Activated CD8-positive, alpha-beta T cell treated with anti-CD3 and anti-CD28 coated beads, Interleukin-2, amount 10 ng/mL, durations not matched to agents 7 days and 5 days (primary cell): ENCODE measurements at regions not wholly inside any gene's neighbourhood (a gene's known extent, or its start where the extent isn't known, plus 50 kb on each side); places are given as distances from the start of the nearest gene placed in this dataset.
A peak's percentile ranks its signal among the peaks of the same experiment; 100 is the strongest.

Experiments
- ATAC-seq: fragments of 150-1000 bp; cut with Tn5 transposase; one replicate; pipeline ENCODE4 v1.10.0; 2021; ENCODE audit warnings: moderate library complexity
- CTCF ChIA-PET: fragments of 350-600 bp; sonication (Branson Sonifier 250); formaldehyde crosslinking; loops from one replicate; lab custom pipeline; 2021; ENCODE audit warnings: antibody characterized with exemption; lab: Charles Lee
- POLR2A ChIA-PET: fragments of 350-600 bp; sonication (Branson Sonifier 250); formaldehyde crosslinking; loops from one replicate; lab custom pipeline; 2021; ENCODE audit warnings: antibody characterized with exemption; lab: Charles Lee
- DNase-seq: peaks from one replicate; pipeline ENCODE4 v3.0.0-alpha.2; 2020
- H3K27ac Mint-ChIP-seq: one replicate; pipeline ENCODE4 v1.8.0; 2021; ENCODE audit warnings: mild to moderate bottlenecking, mixed read lengths
- H3K27me3 Mint-ChIP-seq: one replicate; pipeline ENCODE4 v1.8.0; 2021; ENCODE audit warnings: low read depth, mixed read lengths
- H3K36me3 Mint-ChIP-seq: one replicate; pipeline ENCODE4 v1.8.0; 2021; ENCODE audit warnings: low read depth, mixed read lengths
- H3K4me1 Mint-ChIP-seq: one replicate; pipeline ENCODE4 v1.8.0; 2021; ENCODE audit warnings: low read depth, mixed read lengths
- H3K4me3 Mint-ChIP-seq: one replicate; pipeline ENCODE4 v1.8.0; 2021; ENCODE audit warnings: mild to moderate bottlenecking, mixed read lengths
- H3K9me3 Mint-ChIP-seq: one replicate; pipeline ENCODE4 v1.8.0; 2022; ENCODE audit warnings: mixed read lengths; ENCODE audit not compliant: insufficient read depth

DNA sequence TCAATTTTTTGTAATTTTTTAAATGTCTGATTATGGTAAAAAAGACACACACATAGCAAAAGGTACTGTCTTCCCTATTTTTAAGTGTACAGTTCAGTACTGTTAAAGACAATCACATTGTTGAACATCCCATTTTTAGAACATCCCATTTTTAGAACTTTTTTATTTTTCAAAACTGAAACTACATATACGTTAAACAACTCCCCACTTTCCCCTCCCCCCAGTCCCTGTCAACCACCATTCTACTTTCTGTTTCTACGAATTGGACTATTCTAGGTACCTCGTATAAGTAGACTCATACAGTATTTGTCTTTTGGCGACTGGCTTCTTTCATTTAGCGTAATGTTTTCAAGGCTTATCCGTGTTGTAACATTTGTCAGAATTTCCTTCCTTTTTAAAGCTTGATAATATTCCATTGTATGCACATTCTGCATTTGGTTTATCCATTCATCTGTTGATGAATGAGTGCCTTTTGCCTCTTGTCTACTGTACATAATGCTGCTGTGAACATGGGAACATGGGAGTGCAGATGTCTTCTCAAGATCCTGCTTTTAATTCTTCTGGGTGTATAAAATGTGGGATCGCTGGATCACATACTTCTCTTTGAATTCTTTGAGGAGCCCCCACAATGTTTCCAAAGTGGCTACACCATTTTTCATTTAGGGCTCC, 154.0 kb downstream of the PIK3R1 start:
- peaks cover 17% of the 10 kb centered on the region for H3K36me3 Mint-ChIP-seq
- DNase-seq (peak; percentile 86), ATAC-seq (peak; percentile 89)
- no peaks in the 10 kb centered on the region for H3K27me3 Mint-ChIP-seq
- H3K9me3 Mint-ChIP-seq: peaks cover 3% of the 10 kb centered on the region
- H3K27ac Mint-ChIP-seq: peak overlapping the region; percentile 87
- CTCF ChIA-PET: interaction anchor here (1.2 to 1.8 kb wide), 5 partner anchors 9 to 83 kb away, joined by 3 to 8 read pairs (median 4); no protein-coding TSS in a partner anchor
- POLR2A ChIA-PET: interaction anchor here (0.6 to 1.9 kb wide), 6 partner anchors 9 to 375 kb away, joined by 3 to 8 read pairs (median 4); no protein-coding TSS in a partner anchor
- peak overlapping the region; percentile 63 for H3K4me3 Mint-ChIP-seq
- H3K4me1 Mint-ChIP-seq: peaks cover 48% of the 10 kb centered on the region

DNA sequence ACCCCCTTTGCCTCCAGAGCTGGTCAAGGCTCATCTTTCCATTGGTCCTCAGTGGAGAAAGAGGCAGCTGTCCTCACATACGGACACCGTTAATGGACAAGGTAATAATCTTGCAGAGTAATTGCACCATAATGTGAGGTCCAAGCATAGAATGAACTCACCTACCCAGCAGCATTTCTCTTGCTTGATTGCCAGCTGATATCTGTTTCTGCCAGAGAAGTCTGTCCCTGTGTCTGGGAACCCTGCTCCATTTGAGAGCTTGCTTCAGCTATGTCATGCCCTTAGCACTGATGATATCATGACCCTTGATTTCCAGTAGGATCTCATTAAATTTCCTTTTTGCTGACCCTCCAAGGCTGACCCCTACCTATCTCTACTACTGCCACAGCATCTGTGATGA, 154.6 kb downstream of the PIK3R1 start:
- H3K36me3 Mint-ChIP-seq: peaks cover 18% of the 10 kb centered on the region
- H3K27ac Mint-ChIP-seq: peak overlapping the region; percentile 87
- H3K9me3 Mint-ChIP-seq: peaks cover 3% of the 10 kb centered on the region
- POLR2A ChIA-PET: interaction anchor here (0.6 to 1.9 kb wide), 4 partner anchors 8 to 90 kb away, joined by 3 to 8 read pairs (median 3); no protein-coding TSS in a partner anchor
- peaks cover 51% of the 10 kb centered on the region for H3K4me1 Mint-ChIP-seq
- ATAC-seq (no peak), DNase-seq (no peak)
- peak overlapping the region; percentile 63 for H3K4me3 Mint-ChIP-seq
- CTCF ChIA-PET: interaction anchor here (0.6 to 1.8 kb wide), 7 partner anchors 8 to 84 kb away, joined by 3 to 8 read pairs (median 3); no protein-coding TSS in a partner anchor
- peaks cover 2% of the 10 kb centered on the region for H3K27me3 Mint-ChIP-seq

DNA sequence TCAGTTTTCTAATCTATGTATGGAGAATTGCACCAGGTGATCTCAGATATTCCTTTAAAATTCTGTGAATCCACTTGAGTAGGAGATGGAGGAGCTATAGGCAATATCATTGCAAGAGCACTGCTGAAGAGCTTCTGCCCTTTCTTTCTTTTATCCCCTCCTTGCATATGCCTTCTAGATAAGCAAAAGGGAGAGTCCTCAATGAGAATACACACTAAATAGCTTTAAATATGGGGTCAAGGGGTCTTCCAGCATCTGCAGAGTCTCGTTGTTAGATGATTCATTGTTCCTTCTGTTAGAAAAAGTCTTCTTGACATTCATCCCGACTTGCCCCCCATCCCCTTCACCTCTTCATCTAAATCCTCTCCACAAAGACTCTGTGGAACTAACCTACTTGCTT, 156.1 kb downstream of the PIK3R1 start:
- CTCF ChIA-PET: interaction anchor here (1.0 to 1.6 kb wide), 3 partner anchors 28 to 91 kb away, joined by 3 read pairs; no protein-coding TSS in a partner anchor
- H3K27me3 Mint-ChIP-seq: peaks cover 3% of the 10 kb centered on the region
- H3K27ac Mint-ChIP-seq: no peak overlapping the region
- POLR2A ChIA-PET: no interaction called here
- H3K9me3 Mint-ChIP-seq: peaks cover 3% of the 10 kb centered on the region
- peaks cover 51% of the 10 kb centered on the region for H3K4me1 Mint-ChIP-seq
- DNase-seq (no peak), ATAC-seq (no peak)
- H3K4me3 Mint-ChIP-seq: no peak overlapping the region
- peaks cover 19% of the 10 kb centered on the region for H3K36me3 Mint-ChIP-seq

DNA sequence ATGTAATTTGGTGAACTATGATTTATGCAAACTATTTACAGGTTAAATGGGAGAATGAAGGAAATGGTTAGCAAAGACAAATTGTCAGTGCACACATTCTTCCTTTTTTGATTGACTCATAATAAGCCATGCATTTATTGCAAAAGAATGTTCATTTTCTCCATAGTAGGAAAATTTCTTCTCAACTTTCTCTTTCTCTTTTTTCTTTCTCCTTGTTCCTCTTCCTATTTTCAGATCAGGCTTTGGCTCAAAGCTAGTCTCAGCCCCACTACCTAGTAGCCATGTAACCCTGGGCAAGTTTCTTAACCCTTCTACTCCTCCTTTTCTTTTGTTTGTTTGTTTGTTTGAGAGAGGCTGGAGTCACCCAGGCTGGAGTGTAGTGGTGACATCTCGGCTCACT, 156.6 kb downstream of the PIK3R1 start:
- Mint-ChIP-seq H3K36me3 (peaks cover 19% of the 10 kb centered on the region), H3K4me3 (no peak overlapping the region), H3K27ac (no peak overlapping the region), H3K4me1 (peaks cover 57% of the 10 kb centered on the region), H3K27me3 (peaks cover 3% of the 10 kb centered on the region), H3K9me3 (peaks cover 3% of the 10 kb centered on the region)
- DNase-seq (no peak), ATAC-seq (no peak)
- ChIA-PET CTCF (interaction anchor here (1.0 to 1.6 kb wide), 3 partner anchors 29 to 92 kb away, joined by 3 read pairs; no protein-coding TSS in a partner anchor), POLR2A (no interaction called here)

DNA sequence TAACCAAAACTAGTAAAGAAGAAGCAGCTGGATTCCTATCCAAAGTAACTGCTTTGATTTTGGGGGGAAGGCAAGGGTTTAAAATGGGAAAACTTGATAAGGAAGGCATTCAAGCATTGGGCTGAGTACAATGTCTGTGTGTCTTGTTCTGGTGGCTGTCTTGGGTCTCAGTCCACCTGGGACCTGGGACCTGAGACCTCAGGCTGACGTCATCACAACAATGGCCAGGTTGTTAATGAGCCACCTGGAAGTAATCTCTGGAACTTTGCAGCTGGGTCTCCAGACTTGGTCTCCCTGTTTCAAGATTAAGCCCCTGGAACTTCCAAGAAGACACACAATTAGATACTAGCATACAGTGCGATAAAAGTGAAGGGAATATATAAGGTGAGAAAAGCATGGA, 157.5 kb downstream of the PIK3R1 start:
- H3K4me1 Mint-ChIP-seq: peaks cover 61% of the 10 kb centered on the region
- no peak overlapping the region for H3K27ac Mint-ChIP-seq
- ChIA-PET CTCF (no interaction called here), POLR2A (no interaction called here)
- peaks cover 19% of the 10 kb centered on the region for H3K36me3 Mint-ChIP-seq
- ATAC-seq (no peak), DNase-seq (no peak)
- peaks cover 3% of the 10 kb centered on the region for H3K27me3 Mint-ChIP-seq
- H3K4me3 Mint-ChIP-seq: no peak overlapping the region
- H3K9me3 Mint-ChIP-seq: peaks cover 3% of the 10 kb centered on the region

DNA sequence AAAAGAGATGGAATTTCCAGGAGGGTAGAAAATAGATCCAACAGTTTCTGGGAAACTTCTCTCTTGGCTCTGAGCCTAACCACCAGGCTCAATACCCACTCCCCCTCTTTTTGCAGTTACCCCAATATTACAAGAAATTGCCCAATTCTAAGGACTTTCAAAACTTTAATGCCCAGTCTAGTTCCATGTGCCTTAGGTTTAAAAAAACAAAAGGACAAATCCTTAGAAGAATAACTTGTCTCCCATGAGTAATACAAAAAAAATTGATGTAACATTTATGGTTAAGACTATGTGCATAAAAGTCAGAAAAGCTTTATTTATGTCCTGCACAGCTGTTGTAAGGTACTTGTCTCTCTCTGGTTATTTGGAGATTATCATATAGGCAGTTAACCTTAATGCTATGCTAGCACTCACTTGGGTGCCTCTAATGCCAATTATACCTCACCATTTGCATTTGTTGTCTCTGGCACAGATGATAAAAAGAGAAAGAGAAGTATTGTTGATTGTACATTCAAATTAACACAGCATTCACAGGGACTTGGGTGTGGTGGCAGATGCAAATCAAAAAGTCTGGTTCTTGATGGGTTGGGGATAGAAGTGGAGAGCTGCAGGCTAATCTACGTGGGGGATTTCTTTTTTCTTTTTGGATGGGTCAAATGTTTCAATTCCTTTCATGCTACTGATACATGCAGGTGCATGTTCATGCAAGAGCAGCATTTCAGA, 159.4 kb downstream of the PIK3R1 start:
- DNase-seq: no peak
- CTCF ChIA-PET: interaction anchor here (1.8 to 4.0 kb wide), 2 partner anchors 84 to 88 kb away, joined by 4 to 25 read pairs; no protein-coding TSS in a partner anchor
- H3K9me3 Mint-ChIP-seq: peaks cover 3% of the 10 kb centered on the region
- ATAC-seq: no peak
- peaks cover 14% of the 10 kb centered on the region for H3K36me3 Mint-ChIP-seq
- no peak overlapping the region for H3K4me3 Mint-ChIP-seq
- no peak overlapping the region for H3K27ac Mint-ChIP-seq
- peaks cover 3% of the 10 kb centered on the region for H3K27me3 Mint-ChIP-seq
- POLR2A ChIA-PET: no interaction called here
- peaks cover 65% of the 10 kb centered on the region for H3K4me1 Mint-ChIP-seq

DNA sequence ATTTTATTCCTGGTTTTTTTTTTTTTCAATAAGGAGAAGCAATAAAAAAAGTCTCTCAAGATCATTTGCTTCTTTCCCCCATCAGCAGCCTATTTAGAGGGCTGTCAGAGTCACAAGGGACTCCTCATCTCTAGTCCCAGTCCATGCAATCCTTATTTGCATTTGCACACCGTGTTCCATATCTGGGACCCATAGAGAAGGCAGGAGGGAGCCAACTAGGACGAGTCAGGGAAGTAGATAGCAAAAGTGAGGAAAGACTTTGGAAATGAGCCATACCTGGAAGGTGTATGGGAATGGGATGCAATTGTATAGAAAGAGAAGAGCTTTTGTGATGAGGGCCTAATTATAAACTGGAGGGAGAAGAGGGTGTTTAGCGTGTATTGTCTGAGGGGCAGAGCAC, 160.0 kb downstream of the PIK3R1 start:
- Mint-ChIP-seq H3K36me3 (peaks cover 12% of the 10 kb centered on the region), H3K27me3 (peaks cover 3% of the 10 kb centered on the region), H3K4me3 (no peak overlapping the region), H3K27ac (no peak overlapping the region), H3K4me1 (peaks cover 65% of the 10 kb centered on the region), H3K9me3 (peaks cover 3% of the 10 kb centered on the region)
- DNase-seq (no peak), ATAC-seq (no peak)
- CTCF ChIA-PET: interaction anchor here (1.8 to 4.0 kb wide), 2 partner anchors 84 to 88 kb away, joined by 4 to 25 read pairs; no protein-coding TSS in a partner anchor
- POLR2A ChIA-PET: no interaction called here

DNA sequence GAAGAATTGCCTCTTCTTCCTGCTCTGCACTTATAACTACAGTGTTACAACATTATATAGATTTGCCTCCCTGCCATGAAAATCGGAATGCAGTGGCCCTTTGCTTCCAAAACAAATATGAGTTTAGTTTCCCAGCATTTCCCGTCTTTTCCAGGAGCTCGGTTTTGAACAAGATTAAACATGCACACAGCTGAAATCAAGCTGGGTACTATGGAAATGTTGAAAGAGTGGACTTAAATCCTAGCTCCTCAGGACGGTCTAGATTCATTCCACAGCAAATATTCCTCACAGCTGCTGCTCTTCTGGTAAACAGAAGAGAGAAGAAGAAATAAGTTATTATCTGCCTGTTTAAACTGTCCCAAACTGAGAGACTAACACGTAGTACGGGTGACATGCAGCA, 161.4 kb downstream of the PIK3R1 start:
- H3K27me3 Mint-ChIP-seq: peaks cover 3% of the 10 kb centered on the region
- CTCF ChIA-PET: interaction anchor here (1.1 to 4.0 kb wide), 4 partner anchors 11 to 105 kb away, joined by 3 to 25 read pairs (median 6); no protein-coding TSS in a partner anchor
- H3K4me1 Mint-ChIP-seq: peaks cover 66% of the 10 kb centered on the region
- peaks cover under 1% of the 10 kb centered on the region for H3K9me3 Mint-ChIP-seq
- no peak overlapping the region for H3K27ac Mint-ChIP-seq
- no peak for DNase-seq
- ATAC-seq: no peak
- POLR2A ChIA-PET: no interaction called here
- no peak overlapping the region for H3K4me3 Mint-ChIP-seq
- H3K36me3 Mint-ChIP-seq: peaks cover 11% of the 10 kb centered on the region

DNA sequence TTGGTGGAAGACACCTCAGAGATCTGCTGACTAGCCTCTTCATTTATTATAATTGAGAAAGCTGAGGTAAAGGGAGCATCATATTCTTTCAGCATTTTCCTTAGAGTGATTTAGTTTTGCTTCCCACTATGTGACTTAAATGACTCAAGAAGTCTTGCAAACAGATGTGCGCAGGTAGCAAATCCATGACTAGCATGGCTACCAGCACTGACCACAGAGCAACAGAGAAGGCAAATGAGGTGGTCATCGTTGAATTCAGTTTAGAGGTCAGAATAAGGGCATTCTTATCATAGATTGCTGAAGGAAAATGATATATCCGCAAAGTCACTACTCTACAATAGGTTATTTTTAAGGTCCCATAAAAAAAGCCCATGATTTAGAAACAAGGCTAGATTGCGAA, 162.2 kb downstream of the PIK3R1 start:
- Mint-ChIP-seq H3K27me3 (peaks cover 3% of the 10 kb centered on the region), H3K9me3 (peaks cover 8% of the 10 kb centered on the region), H3K4me3 (no peak overlapping the region), H3K36me3 (peaks cover 18% of the 10 kb centered on the region), H3K4me1 (peaks cover 71% of the 10 kb centered on the region), H3K27ac (peak overlapping the region; percentile 81)
- no peak for DNase-seq
- POLR2A ChIA-PET: interaction anchor here (1.3 kb wide), 1 partner anchor 8 kb away, joined by 8 read pairs; no protein-coding TSS in a partner anchor
- ATAC-seq: no peak
- CTCF ChIA-PET: interaction anchor here (0.9 to 4.0 kb wide), 8 partner anchors 8 to 106 kb away, joined by 3 to 25 read pairs (median 4); no protein-coding TSS in a partner anchor

DNA sequence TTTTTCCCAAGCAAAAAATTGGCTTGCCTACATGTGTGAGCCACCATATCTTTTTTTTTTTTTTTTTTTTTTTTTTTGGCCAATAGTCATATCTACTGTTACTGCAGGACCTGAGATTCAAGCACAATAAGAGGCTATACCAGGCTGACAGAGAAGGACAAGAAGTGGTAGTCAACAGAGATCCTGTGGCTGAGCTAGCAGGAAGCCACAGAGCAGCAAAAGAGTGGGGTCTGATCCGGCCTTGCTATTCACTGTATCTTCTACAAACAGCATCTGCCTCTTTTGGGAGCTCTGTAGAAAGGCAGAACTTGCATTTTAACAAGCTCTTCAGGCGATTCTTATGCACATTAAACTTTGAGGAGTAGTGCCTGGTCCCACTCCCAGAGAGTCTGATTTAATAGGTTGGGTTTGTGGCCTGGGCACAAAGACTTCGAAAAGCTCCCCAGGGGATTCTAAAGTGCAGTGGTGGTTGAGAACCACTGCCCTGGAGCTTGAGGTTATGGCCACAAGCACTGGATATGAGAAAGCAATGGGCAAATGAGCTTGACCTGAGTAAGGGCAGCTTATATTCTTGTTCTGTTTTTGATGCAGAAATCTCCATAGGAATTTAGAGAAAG, 162.8 kb downstream of the PIK3R1 start:
- Mint-ChIP-seq H3K4me3 (peak overlapping the region; percentile 58), H3K27me3 (peaks cover 3% of the 10 kb centered on the region)

More for the DNA sequence above, 162.8 kb downstream of the PIK3R1 start:
- DNase-seq: peak; percentile 75
- ATAC-seq: peak; percentile 86
- peaks cover 8% of the 10 kb centered on the region for H3K9me3 Mint-ChIP-seq
- H3K36me3 Mint-ChIP-seq: peaks cover 22% of the 10 kb centered on the region
- H3K27ac Mint-ChIP-seq: peak overlapping the region; percentile 93
- ChIA-PET POLR2A (interaction anchor here (0.9 to 1.3 kb wide), 3 partner anchors 8 to 90 kb away, joined by 3 to 8 read pairs (median 4); no protein-coding TSS in a partner anchor), CTCF (interaction anchor here (0.7 to 4.0 kb wide), 13 partner anchors 8 to 106 kb away, joined by 3 to 25 read pairs (median 4); no protein-coding TSS in a partner anchor)
- peaks cover 77% of the 10 kb centered on the region for H3K4me1 Mint-ChIP-seq
